Activated naive CD4-positive, alpha-beta T cell treated with anti-CD3 and anti-CD28 coated beads for 36 hours (primary cell): ENCODE measurements at regions not wholly inside any gene's neighbourhood (a gene's known extent, or its start where the extent isn't known, plus 50 kb on each side); places are given as distances from the start of the nearest gene placed in this dataset.

ENCODE experiments used
- CTCF ChIA-PET: fragments of 350-600 bp; sonication (Branson Sonifier 250); formaldehyde crosslinking; loops from one replicate; lab custom pipeline; 2021; ENCODE audit warnings: antibody characterized with exemption; lab: Charles Lee
- DNase-seq: peaks from one replicate; pipeline ENCODE4 v3.0.0-alpha.2; 2020
- H3K27ac Mint-ChIP-seq: one replicate; pipeline ENCODE4 v1.8.0; 2021; ENCODE audit warnings: mild to moderate bottlenecking, mixed read lengths
- H3K27me3 Mint-ChIP-seq: one replicate; pipeline ENCODE4 v1.8.0; 2021; ENCODE audit warnings: low read depth, mixed read lengths
- H3K36me3 Mint-ChIP-seq: one replicate; pipeline ENCODE4 v1.8.0; 2021; ENCODE audit warnings: low read depth, mixed read lengths
- H3K4me1 Mint-ChIP-seq: one replicate; pipeline ENCODE4 v1.8.0; 2021; ENCODE audit warnings: low read depth, mixed read lengths
- H3K4me3 Mint-ChIP-seq: one replicate; pipeline ENCODE4 v1.8.0; 2021; ENCODE audit warnings: mild to moderate bottlenecking, moderate library complexity, mixed read lengths
- H3K9me3 Mint-ChIP-seq: one replicate; pipeline ENCODE4 v1.8.0; 2021; ENCODE audit warnings: mixed read lengths
- intact Hi-C: fragments of 100-400 bp; cut with micrococcal nuclease; formaldehyde crosslinking; loops from one replicate; pipeline ENCODE4 v1.15.1; 2023

DNA sequence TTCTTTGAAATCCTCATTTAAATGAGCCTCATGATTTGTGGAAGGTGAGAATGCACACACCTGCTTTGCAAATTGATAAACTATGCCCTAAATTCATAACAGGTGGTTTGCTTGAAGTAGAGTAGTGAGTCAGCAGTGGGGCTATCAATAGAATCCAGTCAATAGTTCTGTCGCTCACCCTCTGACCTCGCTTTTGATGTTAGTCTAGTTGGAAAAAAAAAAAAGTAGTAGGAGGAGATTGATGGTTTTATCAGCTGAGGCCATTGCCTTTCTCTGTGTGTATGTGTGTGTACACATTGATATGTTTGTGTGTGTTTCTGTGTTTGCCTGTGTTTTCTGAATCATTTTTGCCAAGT lies 267.3 kb downstream of the SNAPC1 start:
- no peak overlapping the region for H3K4me3 Mint-ChIP-seq
- no peak for DNase-seq
- no peak overlapping the region for H3K27ac Mint-ChIP-seq
- H3K27me3 Mint-ChIP-seq: peaks cover 26% of the 10 kb centered on the region
- H3K9me3 Mint-ChIP-seq: no peaks in the 10 kb centered on the region
- no peaks in the 10 kb centered on the region for H3K36me3 Mint-ChIP-seq
- peaks cover 3% of the 10 kb centered on the region for H3K4me1 Mint-ChIP-seq
- intact Hi-C loops: no loop called here
- CTCF ChIA-PET: no interaction called here

DNA sequence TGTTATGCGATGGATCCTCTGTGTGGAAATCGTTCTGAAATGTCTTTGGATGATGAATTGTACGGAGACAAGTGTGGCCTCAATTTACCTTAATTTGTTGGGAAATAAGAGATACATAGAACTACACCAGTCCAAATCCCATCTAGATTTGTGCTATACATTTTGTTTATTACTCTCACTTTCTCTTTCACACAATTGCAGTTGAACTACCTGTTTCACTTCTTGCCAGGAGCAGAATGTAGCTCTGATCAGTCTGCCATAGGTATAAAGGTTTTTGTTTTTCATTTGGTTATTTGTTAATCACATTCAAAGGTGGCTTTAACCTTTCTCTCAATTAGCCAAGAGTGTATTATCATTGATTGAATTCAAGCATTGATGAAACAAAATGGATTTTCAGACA lies 268.2 kb downstream of the SNAPC1 start:
- Mint-ChIP-seq H3K4me3 (no peak overlapping the region), H3K27ac (no peak overlapping the region), H3K27me3 (peaks cover 20% of the 10 kb centered on the region), H3K36me3 (no peaks in the 10 kb centered on the region), H3K9me3 (no peaks in the 10 kb centered on the region), H3K4me1 (peaks cover 3% of the 10 kb centered on the region)
- CTCF ChIA-PET: interaction anchor here (0.7 kb wide), 1 partner anchor 17 kb away, joined by 4 read pairs; no protein-coding TSS in a partner anchor
- intact Hi-C loops: no loop called here
- DNase-seq: no peak

DNA sequence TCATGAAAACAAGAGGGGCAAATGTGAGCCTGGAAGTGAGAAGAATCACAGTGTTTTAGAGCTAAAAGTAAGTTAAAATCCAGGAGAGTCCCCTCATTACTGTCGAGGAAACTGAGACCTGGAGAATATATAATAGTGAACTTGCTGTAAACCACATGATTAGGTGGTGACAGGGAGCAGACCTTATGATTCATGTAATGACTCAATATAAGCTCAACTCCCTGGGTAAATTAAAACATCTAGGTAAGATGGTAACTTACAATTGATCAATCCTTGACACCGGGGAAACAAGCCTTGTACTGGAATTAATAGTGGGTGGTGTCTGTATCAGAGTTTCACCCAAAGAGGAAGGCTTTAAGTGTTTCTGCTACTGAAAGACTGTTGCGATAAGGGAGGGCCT lies 269.3 kb downstream of the SNAPC1 start:
- peaks cover 3% of the 10 kb centered on the region for H3K4me1 Mint-ChIP-seq
- H3K4me3 Mint-ChIP-seq: no peak overlapping the region
- no peaks in the 10 kb centered on the region for H3K9me3 Mint-ChIP-seq
- H3K27me3 Mint-ChIP-seq: peaks cover 20% of the 10 kb centered on the region
- CTCF ChIA-PET: interaction anchor here (2.3 kb wide), 1 partner anchor 95 kb away, joined by 10 read pairs; no protein-coding TSS in a partner anchor
- intact Hi-C loops: loop anchor here (1.0 kb wide), 1 partner anchor 97 kb away; no protein-coding TSS in a partner anchor
- H3K36me3 Mint-ChIP-seq: no peaks in the 10 kb centered on the region
- DNase-seq: no peak
- no peak overlapping the region for H3K27ac Mint-ChIP-seq

DNA sequence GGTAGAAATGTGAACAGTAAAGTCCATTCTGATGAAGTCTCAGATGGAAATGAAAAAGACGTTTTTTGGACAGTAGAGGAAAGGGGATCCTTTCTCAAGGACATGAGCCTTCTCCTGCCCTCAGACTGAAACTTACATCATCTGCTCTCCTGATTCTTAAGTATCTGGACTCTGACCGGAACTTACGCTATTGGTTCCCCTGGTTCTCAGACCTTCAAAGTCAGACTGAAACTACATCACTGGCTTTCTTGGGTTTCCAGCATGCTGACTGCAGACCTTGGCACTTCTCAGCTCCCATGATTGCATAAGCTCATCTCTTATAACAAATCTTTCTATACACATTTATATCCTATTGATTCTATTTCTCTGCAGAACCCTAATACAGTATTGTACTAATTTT lies 291.0 kb downstream of the SNAPC1 start:
- peaks cover 7% of the 10 kb centered on the region for H3K27me3 Mint-ChIP-seq
- CTCF ChIA-PET: no interaction called here
- H3K4me1 Mint-ChIP-seq: no peaks in the 10 kb centered on the region

DNA sequence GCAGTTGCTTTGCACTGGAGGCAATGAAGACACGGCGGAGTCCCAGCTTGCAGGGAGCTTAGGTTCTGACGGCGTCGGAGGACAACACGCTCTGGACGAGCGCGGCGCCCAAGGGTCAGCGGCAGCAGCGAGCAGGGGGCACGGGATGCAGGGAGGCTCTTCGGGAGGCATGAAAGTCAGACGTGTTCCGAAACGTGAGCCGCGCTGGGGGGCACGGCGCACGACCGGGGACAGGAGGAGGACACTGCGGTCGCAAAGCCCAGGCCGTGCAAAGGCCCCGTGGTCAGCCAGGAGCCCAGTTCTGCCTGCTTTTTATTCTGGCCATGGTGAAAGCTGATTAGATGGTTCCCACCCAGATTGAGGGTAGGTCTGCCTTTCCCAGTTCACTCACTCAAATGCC lies 294.6 kb downstream of the SNAPC1 start:
- Mint-ChIP-seq H3K27me3 (peaks cover 2% of the 10 kb centered on the region), H3K9me3 (no peaks in the 10 kb centered on the region), H3K27ac (no peak overlapping the region), H3K36me3 (no peaks in the 10 kb centered on the region), H3K4me1 (no peaks in the 10 kb centered on the region), H3K4me3 (no peak overlapping the region)
- no peak for DNase-seq
- intact Hi-C loops: no loop called here
- CTCF ChIA-PET: interaction anchor here (0.6 kb wide), 1 partner anchor 162 kb away, joined by 3 read pairs; no protein-coding TSS in a partner anchor

More for the DNA sequence above, 291.0 kb downstream of the SNAPC1 start:
- no peak overlapping the region for H3K4me3 Mint-ChIP-seq
- intact Hi-C loops: no loop called here
- no peaks in the 10 kb centered on the region for H3K36me3 Mint-ChIP-seq
- H3K27ac Mint-ChIP-seq: no peak overlapping the region
- H3K9me3 Mint-ChIP-seq: no peaks in the 10 kb centered on the region
- DNase-seq: no peak

DNA sequence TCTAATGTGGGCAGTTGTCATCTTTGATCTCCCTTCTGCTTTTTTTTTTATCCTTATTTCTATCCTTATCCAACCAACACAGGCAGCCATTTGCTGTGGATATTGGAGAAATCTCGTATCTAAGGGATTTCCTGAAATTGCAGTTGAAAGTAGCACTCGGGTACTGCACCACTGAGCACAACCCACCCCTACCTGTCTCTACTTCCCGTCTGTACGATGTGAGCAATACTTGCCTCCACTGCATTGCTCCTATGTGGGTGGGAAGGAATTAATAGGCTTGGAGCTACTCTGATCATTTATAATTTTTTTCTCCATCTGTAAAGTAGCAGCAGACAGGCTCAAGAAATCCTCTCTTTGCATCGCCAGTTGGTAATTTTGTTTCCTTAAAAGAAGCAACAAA lies 300.4 kb downstream of the SNAPC1 start:
- H3K4me1 Mint-ChIP-seq: no peaks in the 10 kb centered on the region
- intact Hi-C loops: no loop called here
- H3K27me3 Mint-ChIP-seq: peaks cover 7% of the 10 kb centered on the region
- H3K27ac Mint-ChIP-seq: no peak overlapping the region
- H3K9me3 Mint-ChIP-seq: no peaks in the 10 kb centered on the region
- CTCF ChIA-PET: no interaction called here
- H3K36me3 Mint-ChIP-seq: no peaks in the 10 kb centered on the region
- no peak for DNase-seq
- H3K4me3 Mint-ChIP-seq: no peak overlapping the region

DNA sequence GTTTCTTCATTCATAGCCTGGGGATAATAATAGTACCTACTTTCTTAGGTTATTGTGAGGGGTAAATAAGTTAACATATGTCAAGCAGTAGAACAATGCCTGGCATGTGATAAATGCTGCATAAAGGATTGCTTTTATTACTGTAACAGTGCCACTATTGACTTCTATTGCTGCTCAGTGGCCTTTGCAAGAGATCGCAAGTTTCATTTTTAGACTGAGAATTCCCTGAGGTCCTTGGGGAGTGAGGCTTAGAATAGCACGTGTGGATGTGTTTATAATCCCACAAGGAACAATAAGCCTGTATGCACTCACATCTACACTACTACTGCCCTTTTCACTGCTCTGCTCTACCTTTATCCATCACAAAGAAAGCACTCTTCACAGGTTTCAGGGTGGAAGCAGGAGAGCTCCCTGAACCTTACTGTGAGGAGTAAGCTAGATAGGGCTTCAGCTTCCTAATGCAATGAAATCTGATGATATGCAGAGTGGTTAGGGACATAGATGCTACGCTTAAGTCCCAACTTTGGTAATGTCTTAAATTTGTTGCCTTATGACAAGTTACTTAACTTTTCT lies 302.6 kb downstream of the SNAPC1 start:
- Mint-ChIP-seq H3K36me3 (no peaks in the 10 kb centered on the region), H3K9me3 (no peaks in the 10 kb centered on the region), H3K4me1 (no peaks in the 10 kb centered on the region), H3K4me3 (no peak overlapping the region), H3K27me3 (peaks cover 7% of the 10 kb centered on the region), H3K27ac (no peak overlapping the region)
- no peak for DNase-seq
- CTCF ChIA-PET: interaction anchor here (0.8 kb wide), 1 partner anchor 63 kb away, joined by 5 read pairs; no protein-coding TSS in a partner anchor
- intact Hi-C loops: no loop called here

DNA sequence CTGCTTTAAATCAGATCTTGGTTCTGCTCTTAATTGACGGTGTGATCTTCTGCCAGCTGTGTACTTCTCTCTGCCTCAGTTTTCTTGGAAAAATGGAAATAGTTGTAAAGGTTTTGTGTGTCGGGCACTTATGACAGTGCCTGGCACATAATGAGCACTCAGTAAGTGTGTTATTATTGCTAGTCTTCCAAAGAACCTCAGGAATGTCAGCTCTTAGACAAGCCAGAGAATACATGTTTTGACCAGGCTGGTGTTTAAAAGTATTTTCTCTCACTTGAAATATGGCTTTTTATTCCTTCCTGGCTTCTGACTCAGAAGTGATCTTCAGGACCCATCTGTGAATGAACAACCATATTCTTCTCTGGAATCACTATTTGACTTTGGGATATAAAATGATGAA lies 304.1 kb downstream of the SNAPC1 start:
- CTCF ChIA-PET: interaction anchor here (0.6 kb wide), 1 partner anchor 612 kb away, joined by 9 read pairs; no protein-coding TSS in a partner anchor

DNA sequence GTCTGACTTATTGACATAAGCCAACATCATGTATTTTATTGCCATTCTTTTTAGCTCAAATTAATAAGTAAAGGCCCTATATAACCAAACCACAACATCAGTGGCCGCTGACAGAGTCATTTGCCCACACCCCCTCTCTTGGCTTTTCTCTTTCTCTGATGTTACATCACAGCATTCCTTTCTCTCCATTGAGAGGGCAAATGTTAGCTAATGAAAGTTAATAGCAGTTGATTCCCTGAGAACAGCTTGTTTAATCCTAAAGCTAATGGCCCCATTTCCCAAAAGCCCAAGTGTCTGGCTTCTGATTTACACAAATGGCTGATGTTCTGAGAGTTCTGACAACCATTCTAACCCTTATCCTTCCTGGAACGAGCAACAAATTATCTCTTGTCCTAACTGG lies 308.8 kb downstream of the SNAPC1 start:
- no peak overlapping the region for H3K27ac Mint-ChIP-seq
- H3K27me3 Mint-ChIP-seq: no peaks in the 10 kb centered on the region
- H3K9me3 Mint-ChIP-seq: no peaks in the 10 kb centered on the region
- no peak for DNase-seq
- CTCF ChIA-PET: no interaction called here
- no peak overlapping the region for H3K4me3 Mint-ChIP-seq
- intact Hi-C loops: no loop called here
- no peaks in the 10 kb centered on the region for H3K36me3 Mint-ChIP-seq
- H3K4me1 Mint-ChIP-seq: no peaks in the 10 kb centered on the region

More for the DNA sequence above, 304.1 kb downstream of the SNAPC1 start:
- H3K36me3 Mint-ChIP-seq: no peaks in the 10 kb centered on the region
- no peak for DNase-seq
- no peaks in the 10 kb centered on the region for H3K4me1 Mint-ChIP-seq
- intact Hi-C loops: no loop called here
- H3K27ac Mint-ChIP-seq: no peak overlapping the region
- H3K9me3 Mint-ChIP-seq: no peaks in the 10 kb centered on the region
- no peak overlapping the region for H3K4me3 Mint-ChIP-seq
- peaks cover 7% of the 10 kb centered on the region for H3K27me3 Mint-ChIP-seq

DNA sequence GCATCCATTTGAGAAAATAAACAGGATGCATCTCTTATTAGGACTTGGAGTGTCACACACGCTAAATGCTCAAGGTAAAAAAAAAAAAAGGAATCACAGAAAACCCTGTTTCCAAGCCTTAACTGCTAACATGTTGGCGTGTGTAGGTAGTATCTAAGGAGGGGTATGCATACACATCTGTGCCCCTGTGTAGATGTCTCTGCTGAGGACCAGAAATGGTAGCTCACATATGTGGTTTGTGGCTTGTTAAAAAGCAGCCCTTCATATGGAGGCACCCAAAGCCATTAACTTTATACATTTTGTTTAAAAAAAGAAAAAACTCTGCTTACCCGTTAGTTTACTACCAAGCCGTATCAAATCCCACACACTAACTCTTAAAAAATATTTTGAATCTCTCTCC lies 314.1 kb downstream of the SNAPC1 start:
- peaks cover 25% of the 10 kb centered on the region for H3K4me1 Mint-ChIP-seq
- CTCF ChIA-PET: interaction anchor here (0.6 to 1.1 kb wide), 3 partner anchors 9 to 1235 kb away, joined by 3 read pairs; no protein-coding TSS in a partner anchor
- no peaks in the 10 kb centered on the region for H3K27me3 Mint-ChIP-seq
- H3K9me3 Mint-ChIP-seq: no peaks in the 10 kb centered on the region
- DNase-seq: no peak
- no peaks in the 10 kb centered on the region for H3K36me3 Mint-ChIP-seq
- intact Hi-C loops: no loop called here
- H3K4me3 Mint-ChIP-seq: no peak overlapping the region
- H3K27ac Mint-ChIP-seq: no peak overlapping the region

DNA sequence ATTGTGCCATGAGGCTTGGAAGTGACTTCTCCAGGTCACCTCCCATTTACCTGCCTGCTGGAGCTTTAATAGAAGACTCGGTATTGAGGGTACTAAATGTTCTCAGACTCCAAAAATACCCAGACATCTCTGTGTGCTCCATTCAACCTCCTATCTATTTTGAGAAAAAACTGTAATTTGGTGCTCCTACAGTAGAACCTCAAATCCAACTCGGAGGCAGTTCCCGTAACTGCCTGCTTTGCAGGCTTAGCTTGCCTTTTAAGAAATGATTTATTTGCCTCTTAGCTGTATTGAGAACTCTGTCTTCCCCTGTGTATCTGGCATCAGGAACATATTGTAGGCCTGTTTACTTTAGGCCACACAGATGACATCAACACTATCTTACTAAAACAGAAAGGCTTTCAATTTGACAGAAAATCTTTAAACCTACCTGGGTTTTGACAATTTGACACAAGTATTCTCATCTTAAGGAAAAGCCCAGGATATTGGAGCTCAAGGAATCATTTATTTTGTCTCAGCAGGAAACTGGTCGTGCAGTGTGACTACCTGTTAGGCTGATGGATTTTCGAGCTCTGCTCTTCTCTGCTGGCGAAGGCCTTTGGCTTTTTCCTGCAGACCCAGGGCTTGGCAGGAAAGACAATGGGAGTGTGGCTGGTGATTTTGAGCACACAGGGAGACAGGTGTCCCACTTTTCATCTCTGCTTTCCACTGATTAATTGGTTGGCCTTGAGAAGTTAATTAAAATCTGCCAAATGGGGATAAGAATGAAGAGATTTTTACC lies 314.8 kb downstream of the SNAPC1 start:
- H3K27ac Mint-ChIP-seq: no peak overlapping the region
- no peaks in the 10 kb centered on the region for H3K27me3 Mint-ChIP-seq
- H3K4me1 Mint-ChIP-seq: peaks cover 31% of the 10 kb centered on the region
- no peaks in the 10 kb centered on the region for H3K9me3 Mint-ChIP-seq
- H3K4me3 Mint-ChIP-seq: no peak overlapping the region
- intact Hi-C loops: no loop called here
- CTCF ChIA-PET: interaction anchor here (0.6 to 1.7 kb wide), 6 partner anchors 8 to 1235 kb away, joined by 3 to 7 read pairs (median 3); no protein-coding TSS in a partner anchor
- no peaks in the 10 kb centered on the region for H3K36me3 Mint-ChIP-seq
- no peak for DNase-seq

DNA sequence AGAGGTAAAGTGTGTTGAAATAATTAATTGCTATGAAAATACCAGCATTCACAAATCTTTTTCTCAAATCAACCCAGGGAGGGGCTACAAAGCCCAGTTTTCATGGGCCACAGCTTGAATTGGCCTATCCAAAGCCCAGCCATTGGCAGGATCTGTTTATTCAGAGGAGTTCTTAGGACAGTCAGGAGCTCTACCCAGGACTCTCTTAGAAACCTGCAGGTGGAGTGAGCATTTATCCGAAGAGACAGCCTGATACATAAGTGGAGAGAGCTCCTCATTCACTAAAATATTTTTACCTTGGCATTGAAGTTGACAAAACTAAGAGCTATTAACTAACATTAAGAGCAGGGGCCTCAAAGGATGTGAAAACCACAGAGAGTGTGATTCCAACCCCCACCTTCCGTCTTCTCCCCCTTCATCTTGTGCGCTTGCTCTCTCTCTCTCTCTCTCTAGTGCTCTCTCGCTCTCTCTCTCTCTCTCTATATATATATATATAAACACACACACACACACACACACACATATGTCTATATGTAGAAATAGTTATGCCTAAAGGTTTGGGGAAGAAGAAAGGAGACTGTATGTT lies 315.5 kb downstream of the SNAPC1 start:
- Mint-ChIP-seq H3K27me3 (no peaks in the 10 kb centered on the region), H3K4me3 (no peak overlapping the region), H3K27ac (no peak overlapping the region), H3K4me1 (peaks cover 33% of the 10 kb centered on the region), H3K9me3 (no peaks in the 10 kb centered on the region), H3K36me3 (no peaks in the 10 kb centered on the region)
- CTCF ChIA-PET: interaction anchor here (0.6 to 1.7 kb wide), 3 partner anchors 24 to 49 kb away, joined by 3 to 7 read pairs (median 6); no protein-coding TSS in a partner anchor
- DNase-seq: peak; percentile 45
- intact Hi-C loops: no loop called here
